ENCODE measurements at regions not wholly inside any gene's neighbourhood (a gene's known extent, or its start where the extent isn't known, plus 50 kb on each side); places are given as distances from the start of the nearest gene placed in this dataset.

DNA sequence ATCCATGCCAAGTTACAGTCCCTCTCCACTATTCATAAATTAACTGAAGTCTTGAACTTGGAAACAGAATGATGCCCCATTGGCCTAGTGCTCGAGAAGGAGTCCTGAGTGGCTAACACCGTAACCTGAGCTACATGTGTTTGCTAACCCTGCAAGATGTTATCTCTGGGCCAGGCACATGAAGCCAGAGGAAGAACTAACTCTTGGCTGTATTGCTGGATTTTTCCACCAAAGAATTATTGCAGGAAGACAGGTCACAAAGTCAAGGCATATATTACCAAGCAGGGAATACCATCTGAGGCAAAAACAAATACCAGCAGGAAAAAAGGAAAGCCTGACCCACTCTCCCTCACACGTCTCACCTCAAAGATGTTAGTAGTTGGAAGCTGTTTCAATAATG, 148.9 kb upstream of the PHACTR1 start:
- no peak for TF ChIP-seq EZH2 (IDR thresholded peaks at IDR 0.05; ENCODE audit: borderline replicate concordance, low read length)
- TF ChIP-seq, protein P1, sequence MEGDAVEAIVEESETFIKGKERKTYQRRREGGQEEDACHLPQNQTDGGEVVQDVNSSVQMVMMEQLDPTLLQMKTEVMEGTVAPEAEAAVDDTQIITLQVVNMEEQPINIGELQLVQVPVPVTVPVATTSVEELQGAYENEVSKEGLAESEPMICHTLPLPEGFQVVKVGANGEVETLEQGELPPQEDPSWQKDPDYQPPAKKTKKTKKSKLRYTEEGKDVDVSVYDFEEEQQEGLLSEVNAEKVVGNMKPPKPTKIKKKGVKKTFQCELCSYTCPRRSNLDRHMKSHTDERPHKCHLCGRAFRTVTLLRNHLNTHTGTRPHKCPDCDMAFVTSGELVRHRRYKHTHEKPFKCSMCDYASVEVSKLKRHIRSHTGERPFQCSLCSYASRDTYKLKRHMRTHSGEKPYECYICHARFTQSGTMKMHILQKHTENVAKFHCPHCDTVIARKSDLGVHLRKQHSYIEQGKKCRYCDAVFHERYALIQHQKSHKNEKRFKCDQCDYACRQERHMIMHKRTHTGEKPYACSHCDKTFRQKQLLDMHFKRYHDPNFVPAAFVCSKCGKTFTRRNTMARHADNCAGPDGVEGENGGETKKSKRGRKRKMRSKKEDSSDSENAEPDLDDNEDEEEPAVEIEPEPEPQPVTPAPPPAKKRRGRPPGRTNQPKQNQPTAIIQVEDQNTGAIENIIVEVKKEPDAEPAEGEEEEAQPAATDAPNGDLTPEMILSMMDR (IDR thresholded peaks at IDR 0.05; ENCODE audit: low read length), result no peak
